ENCODE measurements at regions not wholly inside any gene's neighbourhood (a gene's known extent, or its start where the extent isn't known, plus 50 kb on each side); places are given as distances from the start of the nearest gene placed in this dataset.

GRCh38 chr19:31626941-31627340, 277.7 kb upstream of the TSHZ3 start:
- H3K9ac ChIP-seq (ENCODE audit: low read length): no peak overlapping the region
- no peaks in the 10 kb centered on the region for H3K36me3 ChIP-seq (ENCODE audit: control insufficient read depth, insufficient read depth, low read length)
- 0 out of 2 replicates have a peak, but pooled peaks cover 4% of the 10 kb centered on the region for H3K9me3 ChIP-seq (ENCODE audit: control insufficient read depth, insufficient read depth, low read depth, low read length)
- no peak overlapping the region for H3K4me3 ChIP-seq (ENCODE audit: low read depth, low read length)
- H3K4me1 ChIP-seq (ENCODE audit: control insufficient read depth, insufficient read depth, low read length): no peaks in the 10 kb centered on the region
- H3K27ac ChIP-seq (ENCODE audit: low read depth, low read length): no peak overlapping the region
- no peaks in the 10 kb centered on the region for H3K27me3 ChIP-seq (ENCODE audit: control insufficient read depth, insufficient read depth, low read length)

- Histone ChIP-seq H3K4me1 (ENCODE audit: control insufficient read depth, insufficient read depth, low read length) (no peaks in the 10 kb centered on the region), H3K36me3 (ENCODE audit: control insufficient read depth, insufficient read depth, low read length) (no peaks in the 10 kb centered on the region), H3K9ac (ENCODE audit: low read length) (no peak overlapping the region), H3K9me3 (ENCODE audit: control insufficient read depth, insufficient read depth, low read depth, low read length) (no peaks in the 10 kb centered on the region), H3K27me3 (ENCODE audit: control insufficient read depth, insufficient read depth, low read length) (no peaks in the 10 kb centered on the region), H3K27ac (ENCODE audit: low read depth, low read length) (no peak overlapping the region), H3K4me3 (ENCODE audit: low read depth, low read length) (no peak overlapping the region)
These were observed 278.6 kb upstream of the TSHZ3 start for GRCh38 chr19:31627620-31628365.

GRCh38 chr19:31629579-31630363, 280.5 kb upstream of the TSHZ3 start:
- Histone ChIP-seq H3K27ac (ENCODE audit: low read depth, low read length) (no peak overlapping the region), H3K4me3 (ENCODE audit: low read depth, low read length) (no peak overlapping the region), H3K9me3 (ENCODE audit: control insufficient read depth, insufficient read depth, low read depth, low read length) (no peaks in the 10 kb centered on the region), H3K4me1 (ENCODE audit: control insufficient read depth, insufficient read depth, low read length) (no peaks in the 10 kb centered on the region; the same call in 1 of the 2 replicates), H3K36me3 (ENCODE audit: control insufficient read depth, insufficient read depth, low read length) (no peaks in the 10 kb centered on the region), H3K27me3 (ENCODE audit: control insufficient read depth, insufficient read depth, low read length) (no peaks in the 10 kb centered on the region), H3K9ac (ENCODE audit: low read length) (no peak overlapping the region)

GRCh38 chr19:31633014-31633413, 283.8 kb upstream of the TSHZ3 start:
- H3K27me3 ChIP-seq (ENCODE audit: control insufficient read depth, insufficient read depth, low read length): no peaks in the 10 kb centered on the region
- no peaks in the 10 kb centered on the region for H3K36me3 ChIP-seq (ENCODE audit: control insufficient read depth, insufficient read depth, low read length)
- no peak overlapping the region for H3K4me3 ChIP-seq (ENCODE audit: low read depth, low read length)
- no peaks in the 10 kb centered on the region for H3K9me3 ChIP-seq (ENCODE audit: control insufficient read depth, insufficient read depth, low read depth, low read length)
- no peak overlapping the region for H3K27ac ChIP-seq (ENCODE audit: low read depth, low read length)
- H3K4me1 ChIP-seq (ENCODE audit: control insufficient read depth, insufficient read depth, low read length): no peaks in the 10 kb centered on the region; the same call in 1 of the 2 replicates
- H3K9ac ChIP-seq (ENCODE audit: low read length): no peak overlapping the region

GRCh38 chr19:31639306-31639705, 290.1 kb upstream of the TSHZ3 start:
- no peak overlapping the region for H3K9ac ChIP-seq (ENCODE audit: low read length)
- no peak overlapping the region for H3K4me3 ChIP-seq (ENCODE audit: low read depth, low read length)
- no peaks in the 10 kb centered on the region for H3K27me3 ChIP-seq (ENCODE audit: control insufficient read depth, insufficient read depth, low read length)
- no peak overlapping the region for H3K27ac ChIP-seq (ENCODE audit: low read depth, low read length)
- H3K36me3 ChIP-seq (ENCODE audit: control insufficient read depth, insufficient read depth, low read length): no peaks in the 10 kb centered on the region
- H3K9me3 ChIP-seq (ENCODE audit: control insufficient read depth, insufficient read depth, low read depth, low read length): no peaks in the 10 kb centered on the region
- H3K4me1 ChIP-seq (ENCODE audit: control insufficient read depth, insufficient read depth, low read length): no peaks in the 10 kb centered on the region; the same call in 1 of the 2 replicates

GRCh38 chr19:31641591-31641990, 292.4 kb upstream of the TSHZ3 start:
- Histone ChIP-seq H3K9me3 (ENCODE audit: control insufficient read depth, insufficient read depth, low read depth, low read length) (peaks cover 7% of the 10 kb centered on the region; the same call in 1 of the 2 replicates), H3K36me3 (ENCODE audit: control insufficient read depth, insufficient read depth, low read length) (no peaks in the 10 kb centered on the region), H3K27ac (ENCODE audit: low read depth, low read length) (no peak overlapping the region), H3K4me3 (ENCODE audit: low read depth, low read length) (no peak overlapping the region), H3K4me1 (ENCODE audit: control insufficient read depth, insufficient read depth, low read length) (no peaks in the 10 kb centered on the region), H3K9ac (ENCODE audit: low read length) (no peak overlapping the region), H3K27me3 (ENCODE audit: control insufficient read depth, insufficient read depth, low read length) (no peaks in the 10 kb centered on the region)

GRCh38 chr19:31648347-31648746, 299.1 kb upstream of the TSHZ3 start:
- no peak overlapping the region for H3K27ac ChIP-seq (ENCODE audit: low read depth, low read length)

GRCh38 chr19:31656507-31656906, 307.3 kb upstream of the TSHZ3 start:
- no peak overlapping the region for H3K4me3 ChIP-seq (ENCODE audit: low read depth, low read length)
- H3K36me3 ChIP-seq (ENCODE audit: control insufficient read depth, insufficient read depth, low read length): no peaks in the 10 kb centered on the region
- H3K27ac ChIP-seq (ENCODE audit: low read depth, low read length): no peak overlapping the region
- H3K9ac ChIP-seq (ENCODE audit: low read length): no peak overlapping the region
- no peaks in the 10 kb centered on the region for H3K4me1 ChIP-seq (ENCODE audit: control insufficient read depth, insufficient read depth, low read length)
- H3K9me3 ChIP-seq (ENCODE audit: control insufficient read depth, insufficient read depth, low read depth, low read length): no peaks in the 10 kb centered on the region
- H3K27me3 ChIP-seq (ENCODE audit: control insufficient read depth, insufficient read depth, low read length): no peaks in the 10 kb centered on the region

More at GRCh38 chr19:31648347-31648746, 299.1 kb upstream of the TSHZ3 start:
- Histone ChIP-seq H3K4me1 (ENCODE audit: control insufficient read depth, insufficient read depth, low read length) (no peaks in the 10 kb centered on the region), H3K9me3 (ENCODE audit: control insufficient read depth, insufficient read depth, low read depth, low read length) (peaks cover 7% of the 10 kb centered on the region; the same call in 1 of the 2 replicates), H3K36me3 (ENCODE audit: control insufficient read depth, insufficient read depth, low read length) (no peaks in the 10 kb centered on the region), H3K27me3 (ENCODE audit: control insufficient read depth, insufficient read depth, low read length) (no peaks in the 10 kb centered on the region), H3K4me3 (ENCODE audit: low read depth, low read length) (no peak overlapping the region), H3K9ac (ENCODE audit: low read length) (no peak overlapping the region)

- H3K9ac ChIP-seq (ENCODE audit: low read length): no peak overlapping the region
- no peaks in the 10 kb centered on the region; the same call in 1 of the 2 replicates for H3K4me1 ChIP-seq (ENCODE audit: control insufficient read depth, insufficient read depth, low read length)
- H3K9me3 ChIP-seq (ENCODE audit: control insufficient read depth, insufficient read depth, low read depth, low read length): no peaks in the 10 kb centered on the region
- no peak overlapping the region for H3K4me3 ChIP-seq (ENCODE audit: low read depth, low read length)
- no peak overlapping the region for H3K27ac ChIP-seq (ENCODE audit: low read depth, low read length)
- no peaks in the 10 kb centered on the region for H3K36me3 ChIP-seq (ENCODE audit: control insufficient read depth, insufficient read depth, low read length)
- no peaks in the 10 kb centered on the region for H3K27me3 ChIP-seq (ENCODE audit: control insufficient read depth, insufficient read depth, low read length)
These were observed 310.0 kb upstream of the TSHZ3 start for GRCh38 chr19:31658993-31659896.

- no peaks in the 10 kb centered on the region for H3K36me3 ChIP-seq (ENCODE audit: control insufficient read depth, insufficient read depth, low read length)
- H3K4me3 ChIP-seq (ENCODE audit: low read depth, low read length): no peak overlapping the region
- no peaks in the 10 kb centered on the region; the same call in 1 of the 2 replicates for H3K4me1 ChIP-seq (ENCODE audit: control insufficient read depth, insufficient read depth, low read length)
- no peak overlapping the region for H3K9ac ChIP-seq (ENCODE audit: low read length)
- H3K27me3 ChIP-seq (ENCODE audit: control insufficient read depth, insufficient read depth, low read length): no peaks in the 10 kb centered on the region
- H3K27ac ChIP-seq (ENCODE audit: low read depth, low read length): no peak overlapping the region
- no peaks in the 10 kb centered on the region for H3K9me3 ChIP-seq (ENCODE audit: control insufficient read depth, insufficient read depth, low read depth, low read length)
These were observed 310.6 kb upstream of the TSHZ3 start for GRCh38 chr19:31659897-31660210.

Measured in HUES6 (cell line).